Pancreas (tissue), 10 donors: ENCODE measurements at regions not wholly inside any gene's neighbourhood (a gene's known extent, or its start where the extent isn't known, plus 50 kb on each side); places are given as distances from the start of the nearest gene placed in this dataset.

ENCODE experiments used
- ATAC-seq, 4 donors: fragments of 200-7000 bp; cut with Tn5 transposase; one replicate each; pipeline versions ENCODE4 v1.8.0 to v1.9.1; 2020; ENCODE audit warnings: mild to moderate bottlenecking in 4 of 4, moderate library complexity in 4 of 4
- DNase-seq, 6 donors: peaks; one replicate each; pipeline ENCODE4 v3.0.0-alpha.2; 2020
- FAIRE-seq: peaks from 2 replicates; lab custom pipeline; 2012; peaks lifted over from hg19 to GRCh38; lab: Jason Lieb, UNC
- H3K27ac ChIP-seq, 4 donors: fragments of 200-600 bp; sonication (generic); 1 replicate in 3 of 4; 2 replicates in 1 of 4; pipeline versions ENCODE4 v1.5.0 to v1.8.0; 2020
- H3K27me3 ChIP-seq, 4 donors: fragments of 200-600 bp; one replicate each; pipeline ENCODE4 v1.8.0; 2021
- H3K36me3 ChIP-seq, 3 donors: fragments of 200-600 bp; sonication (generic) in 1 of 3; one replicate each; pipeline versions ENCODE4 v1.5.0 to v1.8.0; 2020 to 2021
- H3K4me1 ChIP-seq, 3 donors: fragments of 200-600 bp; one replicate each; pipeline ENCODE4 v1.8.0; 2021
- H3K4me3 ChIP-seq, 4 donors: fragments of 200-600 bp; sonication (generic) in 2 of 4; one replicate each; pipeline versions ENCODE4 v1.5.0 to v1.8.0; 2020 to 2021
- H3K9me3 ChIP-seq, 4 donors: fragments of 200-600 bp; one replicate each; pipeline ENCODE4 v1.8.0; 2021
- WGBS, 2 donors: extraction: QIAGEN DNeasy Blood & Tissue Kit; methylation state at CpG; one replicate each; pipeline ENCODE4 v1.1.7; 2013; 5-methylcytosine and 5-hydroxymethylcytosine counted together
- intact Hi-C, 3 donors: fragments of 100-400 bp; cut with DNase I; formaldehyde crosslinking; loops; one replicate each; pipeline versions ENCODE4 v1.11.1 to v1.14.2; 2022
- TF ChIP-seq, protein P1 (sequence below), 4 donors: fragments of 200-600 bp; sonication (generic) in 3 of 4; IDR thresholded peaks; one replicate each; pipeline versions ENCODE4 v1.5.0 to v1.8.0; 2021; ENCODE audit warnings: antibody characterized with exemption in 4 of 4
- donor health status: healthy with polysubstance abuse.
- donor health status: DM: no; HTN: no; CAD: no; lungs with moderate emphysema.
- donor health status: DM: no; HTN: no; CAD: no.
- donor health status: control.
- donor health status: control.
- donor health status: Bipolar disorder and iron deficiency.
- donor health status: DM: yes; HTN: yes; CAD: no.
- donor health status: DM: no; HTN: no; CAD: no.
- donor health status: DM: no; HTN: no; CAD: no.
- donor health status: DM: yes; HTN: yes; CAD: no.

- intact Hi-C loops = no loop called here
- H3K27ac ChIP-seq = no peak overlapping the region
- H3K4me3 ChIP-seq = no peak overlapping the region
- no peaks in the 10 kb centered on the region for H3K4me1 ChIP-seq
- no peaks in the 10 kb centered on the region for H3K36me3 ChIP-seq
- no peaks in the 10 kb centered on the region for H3K9me3 ChIP-seq
- FAIRE-seq (no peak), DNase-seq (no peak), ATAC-seq (no peak)
- H3K27me3 ChIP-seq = no peaks in the 10 kb centered on the region
- TF ChIP-seq, protein P1, sequence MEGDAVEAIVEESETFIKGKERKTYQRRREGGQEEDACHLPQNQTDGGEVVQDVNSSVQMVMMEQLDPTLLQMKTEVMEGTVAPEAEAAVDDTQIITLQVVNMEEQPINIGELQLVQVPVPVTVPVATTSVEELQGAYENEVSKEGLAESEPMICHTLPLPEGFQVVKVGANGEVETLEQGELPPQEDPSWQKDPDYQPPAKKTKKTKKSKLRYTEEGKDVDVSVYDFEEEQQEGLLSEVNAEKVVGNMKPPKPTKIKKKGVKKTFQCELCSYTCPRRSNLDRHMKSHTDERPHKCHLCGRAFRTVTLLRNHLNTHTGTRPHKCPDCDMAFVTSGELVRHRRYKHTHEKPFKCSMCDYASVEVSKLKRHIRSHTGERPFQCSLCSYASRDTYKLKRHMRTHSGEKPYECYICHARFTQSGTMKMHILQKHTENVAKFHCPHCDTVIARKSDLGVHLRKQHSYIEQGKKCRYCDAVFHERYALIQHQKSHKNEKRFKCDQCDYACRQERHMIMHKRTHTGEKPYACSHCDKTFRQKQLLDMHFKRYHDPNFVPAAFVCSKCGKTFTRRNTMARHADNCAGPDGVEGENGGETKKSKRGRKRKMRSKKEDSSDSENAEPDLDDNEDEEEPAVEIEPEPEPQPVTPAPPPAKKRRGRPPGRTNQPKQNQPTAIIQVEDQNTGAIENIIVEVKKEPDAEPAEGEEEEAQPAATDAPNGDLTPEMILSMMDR (IDR thresholded peaks at IDR 0.05) = no peak
- 62 to 71% methylated on average over 2 of the region's 2 CpGs for WGBS, 2 donors
Measured at GRCh38 chr9:104984542-104984941, 56.6 kb upstream of the ABCA1 start.

DNA sequence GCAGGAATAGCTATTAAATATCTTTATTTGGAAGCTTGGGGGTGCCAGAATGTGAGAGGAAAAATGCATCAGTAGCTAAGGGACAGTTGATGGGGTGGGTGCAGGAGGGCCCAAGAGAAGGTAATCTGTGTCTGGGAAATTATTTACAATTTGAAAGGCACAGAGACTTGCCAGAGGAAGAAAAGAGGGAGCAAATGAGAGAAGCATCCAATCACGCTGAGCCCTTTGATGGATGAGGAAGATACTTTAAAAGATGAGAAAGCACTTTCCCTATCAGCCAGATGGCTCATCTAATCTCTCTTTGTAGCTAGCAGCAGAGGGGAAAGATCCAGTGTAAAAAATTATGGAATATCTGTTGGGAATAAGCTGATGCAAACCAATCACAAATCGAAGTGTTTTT is 57.0 kb upstream of the ABCA1 start:
- TF ChIP-seq, protein P1 (IDR thresholded peaks at IDR 0.05) = no peak
- DNase-seq (no peak), FAIRE-seq (no peak), ATAC-seq (no peak)
- no peaks in the 10 kb centered on the region for H3K4me1 ChIP-seq
- no peaks in the 10 kb centered on the region for H3K36me3 ChIP-seq
- no peak overlapping the region for H3K4me3 ChIP-seq
- no peak overlapping the region for H3K27ac ChIP-seq
- intact Hi-C loops = no loop called here
- WGBS, 2 donors = 67 to 73% methylated on average over 2 of the region's 2 CpGs
- no peaks in the 10 kb centered on the region for H3K9me3 ChIP-seq
- no peaks in the 10 kb centered on the region for H3K27me3 ChIP-seq

- WGBS, 2 donors = 85 to 90% methylated on average over 3 of the region's 3 CpGs
- DNase-seq = no peak
- Histone ChIP-seq H3K36me3 (no peaks in the 10 kb centered on the region), H3K27ac (no peak overlapping the region), H3K27me3 (no peaks in the 10 kb centered on the region), H3K4me3 (no peak overlapping the region), H3K9me3 (no peaks in the 10 kb centered on the region), H3K4me1 (peaks cover 5 to 6% (median 6%) of the 10 kb centered on the region in 3 donors)
- FAIRE-seq = no peak
- intact Hi-C loops = no loop called here
- TF ChIP-seq, protein P1 (IDR thresholded peaks at IDR 0.05) = no peak
- ATAC-seq = no peak
Measured at GRCh38 chr9:104986096-104986495, 58.1 kb upstream of the ABCA1 start.

GRCh38 chr9:104987743-104988142 is 59.8 kb upstream of the ABCA1 start:
- DNase-seq (no peak), FAIRE-seq (no peak), ATAC-seq (no peak)
- TF ChIP-seq, protein P1 (IDR thresholded peaks at IDR 0.05) = no peak
- no peaks in the 10 kb centered on the region for H3K27me3 ChIP-seq
- H3K4me3 ChIP-seq = no peak overlapping the region
- peaks cover 14 to 15% (median 15%) of the 10 kb centered on the region in 3 donors for H3K4me1 ChIP-seq
- H3K9me3 ChIP-seq = no peaks in the 10 kb centered on the region
- no peak overlapping the region for H3K27ac ChIP-seq
- WGBS, 2 donors = 82 to 100% methylated on average over 1 of the region's 1 CpG
- H3K36me3 ChIP-seq = no peaks in the 10 kb centered on the region
- intact Hi-C loops = no loop called here

- no peaks in the 10 kb centered on the region for H3K27me3 ChIP-seq
- ATAC-seq (no peak), DNase-seq (no peak), FAIRE-seq (no peak)
- H3K9me3 ChIP-seq = no peaks in the 10 kb centered on the region
- H3K36me3 ChIP-seq = no peaks in the 10 kb centered on the region
- H3K27ac ChIP-seq = no peak overlapping the region
- intact Hi-C loops = no loop called here
- 85 to 90% methylated on average over 2 of the region's 2 CpGs for WGBS, 2 donors
- peaks cover 17 to 22% (median 20%) of the 10 kb centered on the region in 3 donors for H3K4me1 ChIP-seq
- TF ChIP-seq, protein P1 (IDR thresholded peaks at IDR 0.05) = no peak
- H3K4me3 ChIP-seq = no peak overlapping the region
Measured at GRCh38 chr9:104988539-104988938, 60.6 kb upstream of the ABCA1 start.
